K562 (cell line): ENCODE measurements at regions not wholly inside any gene's neighbourhood (a gene's known extent, or its start where the extent isn't known, plus 50 kb on each side); places are given as distances from the start of the nearest gene placed in this dataset.

Experiments used
- C11orf30 ChIP-seq: fragments of 450-650 bp; IDR thresholded peaks from 2 replicates; pipeline ENCODE4 v1.6.1; 2016; ENCODE audit warnings: low read depth, mild to moderate bottlenecking
- EP300 ChIP-seq: IDR thresholded peaks from 2 replicates; pipeline ENCODE4 v1.6.1; 2012; ENCODE audit warnings: low read length, improper control_type of control experiment
- SMARCC2 ChIP-seq: fragments of 450-650 bp; IDR thresholded peaks from 2 replicates; pipeline ENCODE4 v1.6.1; 2017; ENCODE audit warnings: antibody characterized with exemption, moderate library complexity, mild to moderate bottlenecking, low read depth
- TF ChIP-seq, protein P1 (sequence below): fragments of 150-350 bp; IDR thresholded peaks from 2 replicates; pipeline ENCODE4 v1.6.1; 2014; ENCODE audit warnings: low read depth, mild to moderate bottlenecking, low read length, borderline replicate concordance

DNA sequence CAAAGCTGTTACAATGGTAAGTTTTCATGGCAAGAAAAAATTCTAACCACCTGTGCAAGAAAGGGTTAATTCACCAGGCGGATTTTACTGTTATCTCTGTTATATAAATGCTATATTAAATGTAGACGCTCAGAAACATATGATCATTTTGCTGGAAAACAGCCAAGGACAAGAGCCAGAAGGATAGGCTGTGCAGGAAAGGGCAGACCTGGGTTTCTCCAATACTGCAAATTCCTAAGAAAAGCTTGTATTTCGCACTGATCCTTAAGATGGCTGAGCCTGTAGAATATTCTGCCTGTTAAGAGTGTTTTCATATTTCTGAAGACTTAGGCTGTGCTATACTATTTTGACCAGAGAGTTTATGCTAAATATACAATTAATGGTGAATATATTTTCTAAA lies 564.1 kb upstream of the KCND2 start:
- TF ChIP-seq EP300: no peak
- TF ChIP-seq SMARCC2: no peak
- TF ChIP-seq, protein P1, sequence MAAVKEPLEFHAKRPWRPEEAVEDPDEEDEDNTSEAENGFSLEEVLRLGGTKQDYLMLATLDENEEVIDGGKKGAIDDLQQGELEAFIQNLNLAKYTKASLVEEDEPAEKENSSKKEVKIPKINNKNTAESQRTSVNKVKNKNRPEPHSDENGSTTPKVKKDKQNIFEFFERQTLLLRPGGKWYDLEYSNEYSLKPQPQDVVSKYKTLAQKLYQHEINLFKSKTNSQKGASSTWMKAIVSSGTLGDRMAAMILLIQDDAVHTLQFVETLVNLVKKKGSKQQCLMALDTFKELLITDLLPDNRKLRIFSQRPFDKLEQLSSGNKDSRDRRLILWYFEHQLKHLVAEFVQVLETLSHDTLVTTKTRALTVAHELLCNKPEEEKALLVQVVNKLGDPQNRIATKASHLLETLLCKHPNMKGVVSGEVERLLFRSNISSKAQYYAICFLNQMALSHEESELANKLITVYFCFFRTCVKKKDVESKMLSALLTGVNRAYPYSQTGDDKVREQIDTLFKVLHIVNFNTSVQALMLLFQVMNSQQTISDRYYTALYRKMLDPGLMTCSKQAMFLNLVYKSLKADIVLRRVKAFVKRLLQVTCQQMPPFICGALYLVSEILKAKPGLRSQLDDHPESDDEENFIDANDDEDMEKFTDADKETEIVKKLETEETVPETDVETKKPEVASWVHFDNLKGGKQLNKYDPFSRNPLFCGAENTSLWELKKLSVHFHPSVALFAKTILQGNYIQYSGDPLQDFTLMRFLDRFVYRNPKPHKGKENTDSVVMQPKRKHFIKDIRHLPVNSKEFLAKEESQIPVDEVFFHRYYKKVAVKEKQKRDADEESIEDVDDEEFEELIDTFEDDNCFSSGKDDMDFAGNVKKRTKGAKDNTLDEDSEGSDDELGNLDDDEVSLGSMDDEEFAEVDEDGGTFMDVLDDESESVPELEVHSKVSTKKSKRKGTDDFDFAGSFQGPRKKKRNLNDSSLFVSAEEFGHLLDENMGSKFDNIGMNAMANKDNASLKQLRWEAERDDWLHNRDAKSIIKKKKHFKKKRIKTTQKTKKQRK: no peak
- TF ChIP-seq C11orf30: no peak
